GDM1 (cell line): ENCODE measurements at regions not wholly inside any gene's neighbourhood (a gene's known extent, or its start where the extent isn't known, plus 50 kb on each side); places are given as distances from the start of the nearest gene placed in this dataset.
"Not testable (repeated sequence)": the region's sequence is repeated elsewhere in the genome, so short reads cannot be mapped to it uniquely, and the experiment has no call there.

Experiments used
- DNase-seq: peaks from one replicate; lab custom pipeline; 2025; lab: John Stamatoyannopoulos, UW

DNA sequence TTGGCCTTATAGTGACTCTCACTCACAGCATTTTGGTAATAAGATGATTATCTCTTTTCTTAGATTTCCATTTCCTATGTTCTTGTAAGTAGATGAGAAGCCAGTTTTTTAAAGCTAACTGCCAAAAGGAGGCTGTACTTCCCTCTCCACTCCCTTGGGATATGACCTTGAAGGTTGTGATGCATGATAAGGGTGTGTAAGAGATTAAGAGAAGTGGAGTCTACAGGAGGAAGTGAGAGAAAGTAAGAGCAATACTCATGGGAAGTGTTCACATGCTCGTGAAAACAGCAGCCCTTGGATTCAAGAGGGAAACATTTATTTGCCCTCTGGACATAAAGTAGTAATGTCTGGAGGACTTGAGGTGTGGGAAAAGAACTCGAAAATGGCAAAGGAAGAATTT lies 171.5 kb downstream of the EVA1A start:
- no peak for DNase-seq

DNA sequence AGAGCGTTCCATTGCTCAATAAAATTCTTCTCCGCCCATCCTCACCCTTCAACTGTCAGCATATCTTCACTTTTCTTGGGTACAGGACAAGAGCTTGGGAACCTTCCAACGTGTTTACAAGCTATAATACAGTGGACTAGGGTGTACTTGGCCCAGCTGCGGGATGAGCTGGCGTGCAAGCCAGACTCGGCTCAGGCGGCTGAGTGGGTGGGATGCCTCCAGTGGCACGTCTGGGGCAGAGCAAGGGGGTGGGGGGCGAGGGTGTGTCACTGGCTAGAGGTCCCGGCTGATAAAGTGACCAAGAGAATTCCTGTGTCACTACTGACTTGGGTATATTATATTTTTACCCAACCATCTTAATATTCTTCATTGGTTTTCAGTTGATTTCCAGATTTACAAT lies 179.7 kb downstream of the EVA1A start:
- DNase-seq, result no peak

DNA sequence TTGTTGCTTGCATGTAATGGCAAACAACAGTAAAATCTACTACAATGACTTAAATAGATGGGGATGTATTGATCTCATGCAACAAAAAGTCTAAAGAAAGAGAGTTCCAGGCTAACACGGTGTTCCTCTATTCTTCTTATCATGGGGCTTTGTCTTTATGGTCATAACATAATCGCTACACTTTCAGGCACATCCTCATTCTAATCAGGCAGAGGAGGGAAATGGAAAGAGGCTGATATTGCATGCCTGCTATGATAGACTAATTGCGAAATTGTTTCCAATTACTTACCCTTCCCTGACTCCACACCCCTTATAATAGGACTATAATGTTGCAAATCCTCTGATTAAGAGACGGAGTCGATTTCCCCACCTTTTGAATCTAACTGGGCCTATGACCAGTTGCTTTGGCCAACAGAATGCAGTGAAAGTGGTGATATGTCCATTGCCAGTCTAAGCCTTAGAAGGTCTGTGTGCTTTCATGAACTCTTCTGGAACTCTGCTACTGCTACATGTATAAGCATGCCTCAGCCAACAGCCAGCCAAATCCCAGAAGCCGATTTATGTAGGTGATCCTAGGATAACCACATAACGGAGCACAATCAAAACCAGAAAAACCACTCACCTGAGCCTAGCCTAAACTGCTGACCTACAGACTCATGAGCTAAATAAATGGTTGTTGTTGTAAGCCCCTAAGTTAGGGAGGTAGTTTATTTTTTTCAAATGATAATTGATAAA lies 180.3 kb upstream of the TACR1 start:
- DNase-seq, result no peak

DNA sequence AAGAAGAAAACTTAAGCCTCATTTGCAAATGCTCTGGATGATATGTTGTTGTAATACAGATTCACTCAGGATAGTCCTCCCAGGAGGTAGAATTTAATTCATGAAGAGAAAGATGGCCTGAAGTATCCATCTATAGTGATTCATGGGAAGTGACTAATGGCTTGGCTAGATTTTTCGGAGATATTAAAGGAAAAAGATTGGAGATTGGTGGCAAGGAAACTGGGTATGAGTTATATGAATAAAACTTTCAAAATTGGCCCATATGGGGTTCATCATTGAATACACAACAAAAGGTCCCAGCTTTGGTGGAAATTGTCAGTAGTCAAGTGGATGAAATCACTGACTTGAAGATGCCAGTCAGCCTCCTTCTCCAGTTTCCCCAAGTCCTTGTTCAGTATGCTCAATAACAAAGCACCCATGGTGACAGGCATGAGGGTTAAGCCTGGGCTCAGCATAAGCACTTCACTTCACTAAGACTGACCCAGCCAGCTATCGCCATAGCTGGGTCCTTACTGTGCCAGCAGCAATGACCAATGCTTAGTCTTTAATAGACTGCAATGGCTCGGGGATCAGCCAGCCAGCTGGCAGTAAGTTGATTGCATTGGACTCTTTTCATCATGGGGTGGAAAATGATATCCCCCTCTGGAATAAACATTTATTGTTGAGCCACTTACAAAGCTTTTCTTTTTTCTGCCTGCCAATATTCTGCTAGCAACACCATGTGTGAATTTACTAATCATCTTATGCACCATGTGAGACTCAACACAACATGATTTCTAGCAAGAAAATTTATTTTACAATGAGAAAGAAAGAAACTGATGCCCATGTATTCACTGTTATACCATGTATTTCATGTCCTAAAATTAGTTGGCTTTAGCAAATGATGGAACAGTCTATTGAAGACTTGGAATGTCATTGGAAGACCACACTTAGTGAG lies 176.6 kb upstream of the TACR1 start:
- no peak for DNase-seq

DNA sequence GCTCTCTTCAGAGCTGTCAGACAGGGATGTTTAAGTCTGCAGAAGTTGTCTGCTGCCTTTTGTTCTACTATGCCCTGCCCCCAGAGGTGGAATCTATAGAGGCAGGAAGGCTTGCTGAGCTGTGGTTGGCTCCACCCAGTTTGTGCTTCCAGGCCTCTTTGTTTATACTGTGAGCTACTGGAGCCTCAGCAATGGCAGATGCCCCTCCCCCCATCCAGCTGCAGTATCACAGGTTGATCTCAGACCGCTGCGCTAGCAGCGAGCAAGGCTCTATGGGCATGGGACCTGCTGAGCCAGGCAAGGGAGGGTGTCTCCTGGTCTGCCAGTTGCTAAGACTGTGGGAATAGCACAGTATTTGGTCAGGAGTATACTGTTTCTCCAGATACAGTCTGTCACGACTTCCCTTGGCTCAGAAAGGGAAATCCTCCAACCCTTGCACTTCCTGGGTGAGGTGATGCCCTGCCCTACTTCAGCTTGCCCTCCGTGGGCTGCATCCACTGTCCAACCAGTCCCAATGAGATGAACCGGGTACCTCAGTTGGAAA lies 175.2 kb upstream of the TACR1 start:
- not testable (repeated sequence) for DNase-seq

DNA sequence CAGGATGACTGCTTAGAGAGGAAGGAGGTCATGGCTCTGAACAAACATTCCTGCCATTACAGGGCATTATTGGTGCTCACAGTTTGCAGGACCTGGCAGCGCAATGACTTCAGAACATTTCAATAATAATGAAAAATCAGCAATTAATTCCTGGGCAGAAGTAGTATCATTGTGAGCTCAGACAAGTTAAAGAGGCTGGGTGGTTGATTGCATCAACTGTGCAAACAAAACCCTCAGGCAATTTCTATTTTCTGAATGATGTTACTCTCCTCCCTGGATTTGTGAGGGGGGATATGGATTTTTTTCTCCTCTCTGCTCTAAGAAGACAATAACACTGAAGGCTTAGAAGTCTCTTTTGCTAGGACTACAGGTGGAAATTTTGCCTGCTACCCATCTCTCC lies 168.1 kb upstream of the TACR1 start:
- DNase-seq, result no peak

DNA sequence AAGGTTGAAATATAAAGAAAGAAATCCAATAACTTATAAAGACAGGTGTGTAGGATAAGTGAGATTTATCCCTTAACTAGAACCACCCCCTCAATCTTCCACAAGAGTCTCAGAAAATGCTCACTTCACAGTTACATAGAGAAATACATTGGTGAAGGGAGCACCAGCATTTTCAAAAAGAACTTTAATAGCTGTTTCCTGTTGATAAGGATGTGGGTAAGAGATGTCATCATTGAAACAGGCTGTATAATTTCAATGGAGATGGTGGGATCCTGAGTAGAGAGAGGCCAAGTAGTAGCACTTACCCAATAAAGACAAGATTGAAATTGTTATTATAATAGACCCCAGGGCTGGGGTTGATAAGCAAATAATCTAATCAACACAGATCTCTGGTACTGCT lies 162.2 kb upstream of the TACR1 start:
- no peak for DNase-seq

DNA sequence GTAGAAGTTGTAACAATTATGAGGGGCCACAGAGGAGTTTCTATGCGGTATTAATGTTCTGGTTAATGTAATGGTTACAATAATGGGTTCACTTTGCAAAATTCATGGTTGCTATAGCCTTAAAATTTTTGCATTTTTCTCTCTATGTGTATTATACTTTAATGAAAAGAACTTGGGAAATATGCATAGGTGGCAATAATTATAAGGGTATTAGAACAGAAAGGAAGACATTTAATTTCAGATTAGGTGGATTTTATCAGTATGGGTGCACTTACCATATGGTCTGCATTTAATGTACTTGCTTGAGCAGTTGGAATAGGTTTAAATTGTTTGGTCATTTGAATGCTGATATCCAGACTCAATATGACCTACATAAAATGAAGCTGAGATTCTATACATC lies 161.6 kb upstream of the TACR1 start:
- DNase-seq, result no peak

DNA sequence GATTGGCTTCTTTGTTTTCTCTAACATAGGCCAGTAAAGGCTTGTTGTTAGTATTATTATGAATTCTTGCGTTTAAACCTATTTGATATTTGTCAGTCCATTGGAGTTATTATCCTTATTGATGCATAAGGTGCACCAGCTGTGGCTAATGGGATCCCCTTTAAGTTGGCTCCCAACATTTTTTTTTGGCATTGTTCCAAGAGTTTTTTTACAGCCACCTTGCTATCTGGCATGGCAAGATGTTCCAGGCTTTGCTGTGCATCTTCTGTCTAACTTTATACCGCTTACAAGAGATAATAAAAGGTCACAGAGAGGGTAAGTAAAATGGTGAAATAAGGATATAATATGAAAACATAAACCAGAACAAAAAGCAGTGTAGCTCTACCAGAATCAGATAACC lies 157.5 kb upstream of the TACR1 start:
- no peak for DNase-seq

DNA sequence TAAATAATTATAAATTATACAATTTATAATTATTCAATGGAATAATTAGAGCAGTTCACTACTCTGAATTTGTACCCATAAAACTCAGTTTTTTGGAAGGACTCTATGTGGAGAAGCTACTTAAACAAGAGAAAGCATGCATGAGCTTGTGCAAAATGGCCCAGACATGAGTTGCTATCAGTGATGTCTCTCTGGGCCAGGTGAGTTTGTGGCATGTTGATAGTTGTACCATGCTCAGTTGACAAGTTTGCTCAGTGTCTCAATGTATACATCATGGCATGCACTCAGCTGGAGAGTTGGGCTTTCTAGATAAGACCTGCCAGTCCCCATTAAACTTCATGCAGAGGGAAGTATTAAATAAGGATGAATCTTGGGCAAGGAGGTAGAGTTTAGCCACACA lies 153.8 kb upstream of the TACR1 start:
- no peak for DNase-seq

DNA sequence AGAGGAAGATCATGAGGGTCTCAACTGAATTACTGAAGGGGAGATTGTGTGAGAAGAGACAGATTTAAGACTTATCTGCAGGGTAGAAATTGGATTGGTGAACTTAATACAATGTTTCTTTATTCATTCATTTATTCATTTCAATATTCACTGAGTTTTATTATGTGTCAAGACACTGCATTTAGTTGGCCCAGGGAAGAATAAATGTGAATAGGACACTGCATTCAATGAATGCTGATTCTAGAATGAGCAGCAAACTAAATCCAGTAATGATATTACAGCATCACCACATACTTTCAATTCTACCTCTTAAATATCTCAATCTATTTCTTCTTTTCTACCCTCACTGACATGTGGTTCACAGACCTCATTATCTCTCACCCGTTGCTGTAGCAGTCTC lies 149.0 kb upstream of the TACR1 start:
- DNase-seq, result no peak

DNA sequence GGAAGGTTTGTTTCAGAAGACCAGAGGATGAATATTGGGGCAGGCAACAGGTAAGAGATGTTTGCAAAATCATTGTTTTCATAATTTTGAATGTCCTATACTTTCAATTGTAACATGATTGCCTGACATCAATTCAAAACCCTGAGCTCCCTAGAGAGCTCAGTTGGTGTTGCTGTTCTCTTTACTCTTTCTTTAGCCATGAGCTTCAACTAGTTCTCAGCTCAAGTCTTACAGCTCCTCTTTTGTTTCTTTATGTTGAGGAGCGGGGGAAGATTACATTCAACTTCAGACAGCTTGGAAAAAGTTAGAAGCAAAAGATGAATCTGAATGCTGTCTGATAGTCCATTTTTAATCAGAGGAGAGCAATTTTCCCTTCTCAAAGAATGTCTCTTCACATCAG lies 144.8 kb upstream of the TACR1 start:
- no peak for DNase-seq

DNA sequence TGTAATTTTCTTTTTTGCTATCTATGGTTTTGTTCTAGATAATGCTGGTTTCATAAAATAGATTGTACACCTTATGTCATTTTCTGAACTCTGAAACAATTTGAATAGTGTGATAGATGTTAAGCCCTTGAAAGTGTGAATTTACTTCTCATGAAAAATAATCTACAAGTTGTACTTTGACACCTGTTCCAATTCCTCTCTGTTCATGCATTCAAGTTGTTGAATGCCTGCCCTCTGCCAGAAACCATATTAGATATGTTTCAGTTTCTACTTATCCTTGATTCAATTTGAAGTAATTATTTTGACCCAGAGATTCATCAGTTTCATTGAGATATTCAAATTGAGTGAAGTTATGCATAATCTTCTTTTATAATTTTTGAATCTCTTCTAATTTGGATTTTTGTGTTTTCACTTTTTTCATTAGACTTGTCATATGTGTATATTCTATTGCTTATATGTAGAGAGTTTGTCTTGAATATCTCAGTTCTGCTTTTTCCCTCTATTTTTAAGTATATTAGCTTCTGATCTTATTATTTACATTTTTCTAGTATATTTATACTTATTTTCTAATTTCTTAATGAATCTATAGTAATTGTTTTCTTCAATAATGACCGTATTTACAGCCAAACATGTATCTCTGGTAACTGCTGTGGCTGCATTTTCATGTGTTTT lies 143.3 kb upstream of the TACR1 start:
- DNase-seq, result no peak

DNA sequence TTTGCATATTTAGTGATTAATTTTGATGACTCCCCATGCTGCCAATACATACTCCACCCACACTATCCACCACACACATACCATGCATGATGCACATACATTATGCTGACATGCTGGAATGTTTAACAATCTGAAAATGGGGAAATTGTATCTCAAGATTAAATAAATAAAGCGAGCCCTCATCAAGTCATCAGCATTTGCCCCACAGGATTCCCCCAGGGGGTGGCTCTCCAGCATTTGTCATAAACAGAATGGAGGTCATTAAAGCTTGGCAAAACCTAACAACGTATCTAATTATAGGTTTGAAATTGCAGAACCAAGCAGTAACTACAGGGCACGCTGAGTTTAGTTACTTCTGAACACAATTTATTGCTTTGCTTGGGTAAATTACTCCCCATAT lies 141.2 kb upstream of the TACR1 start:
- DNase-seq, result no peak

DNA sequence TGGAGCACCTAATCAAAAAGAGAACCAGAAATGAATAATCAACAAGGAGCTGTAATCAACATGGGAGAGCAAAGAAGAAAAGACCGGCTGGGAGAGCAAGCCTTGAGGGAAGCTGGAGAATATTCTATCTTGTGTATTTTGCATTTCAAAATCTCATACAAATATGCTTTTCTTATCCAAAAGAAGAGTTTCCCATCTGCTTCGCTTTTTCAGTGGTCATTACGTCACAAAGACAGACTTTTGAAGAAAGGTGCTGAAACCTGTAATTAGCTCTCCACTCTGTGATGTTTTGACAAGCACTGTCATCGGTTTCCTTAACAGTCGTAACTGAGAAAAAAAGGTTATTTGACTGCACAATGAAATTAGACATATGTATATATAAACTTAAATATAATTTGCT lies 139.1 kb upstream of the TACR1 start:
- no peak for DNase-seq

DNA sequence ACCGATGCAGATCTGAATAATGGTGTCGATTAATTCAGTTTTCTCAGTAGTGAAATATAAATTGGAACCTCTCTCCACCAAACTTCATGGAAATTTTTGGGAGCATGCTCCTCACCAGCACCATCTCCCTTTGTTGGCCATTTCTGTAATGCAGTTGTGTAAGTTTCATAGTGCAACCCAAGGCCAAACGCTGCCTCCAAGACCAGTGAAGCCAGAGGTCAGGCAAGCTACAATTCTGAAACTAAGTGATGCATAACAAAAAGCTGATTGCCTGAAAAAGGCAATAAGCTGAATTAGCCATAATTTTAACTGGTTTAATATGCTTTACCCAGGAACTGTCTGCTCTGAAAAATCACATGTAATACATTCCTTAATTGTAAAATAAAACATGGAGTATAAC lies 138.3 kb upstream of the TACR1 start:
- no peak for DNase-seq

DNA sequence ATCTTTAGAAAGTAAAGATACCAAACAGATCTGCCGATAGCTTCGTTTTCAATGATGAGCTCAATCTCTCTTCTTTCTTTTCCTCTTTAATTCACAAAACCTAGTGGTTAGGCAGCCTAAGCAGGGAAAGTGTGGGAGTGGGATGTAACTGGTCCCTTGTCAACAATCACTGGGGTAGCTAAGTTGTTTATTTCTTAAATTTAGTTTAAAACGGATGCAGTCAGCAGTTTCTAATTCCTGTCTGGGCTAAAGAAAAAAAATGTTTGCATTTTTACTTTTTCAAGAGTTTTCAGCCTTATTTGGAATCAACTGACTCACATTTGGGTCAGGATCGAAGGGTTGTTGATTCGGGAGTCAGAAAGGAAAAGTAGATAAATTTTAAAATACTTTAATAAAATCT lies 137.7 kb upstream of the TACR1 start:
- no peak for DNase-seq

DNA sequence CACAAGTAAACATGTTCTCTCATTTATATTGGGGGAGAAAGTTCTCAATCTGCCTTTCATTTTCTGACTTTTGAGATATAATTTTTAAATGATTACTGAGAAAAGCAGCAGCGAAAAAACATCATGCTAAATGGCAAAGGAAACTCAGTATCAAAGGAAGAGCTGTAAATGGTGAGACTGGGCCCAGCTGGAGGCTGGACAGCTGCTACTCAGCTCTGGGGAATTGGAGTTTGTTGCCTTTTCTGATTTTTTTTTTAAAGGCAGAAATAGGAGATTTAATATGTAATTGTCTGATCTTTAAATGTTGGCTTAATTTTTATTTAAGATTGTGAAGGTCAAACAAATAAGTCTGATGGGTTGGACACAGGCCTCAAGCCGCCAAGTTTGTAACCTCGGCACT lies 137.1 kb upstream of the TACR1 start:
- DNase-seq, result no peak

DNA sequence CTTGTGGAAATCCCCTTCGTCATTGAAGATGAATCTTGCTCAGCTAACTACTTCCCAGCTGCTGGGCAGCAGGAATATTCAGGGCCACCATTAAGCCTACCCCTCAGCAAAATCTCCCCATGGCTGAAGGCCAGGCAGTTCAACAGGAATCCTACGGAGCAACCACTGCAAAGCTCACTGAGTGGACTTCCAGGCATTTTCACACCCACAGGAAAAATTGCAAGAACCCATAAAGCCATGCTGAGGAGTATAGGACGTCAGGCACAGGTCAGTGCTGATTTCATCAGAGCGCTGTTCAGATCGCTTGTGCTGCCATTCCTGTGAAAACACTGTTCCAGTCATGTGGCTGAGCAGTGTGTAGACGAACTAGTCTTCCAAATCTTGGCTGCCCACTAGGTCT lies 134.8 kb upstream of the TACR1 start:
- no peak for DNase-seq

DNA sequence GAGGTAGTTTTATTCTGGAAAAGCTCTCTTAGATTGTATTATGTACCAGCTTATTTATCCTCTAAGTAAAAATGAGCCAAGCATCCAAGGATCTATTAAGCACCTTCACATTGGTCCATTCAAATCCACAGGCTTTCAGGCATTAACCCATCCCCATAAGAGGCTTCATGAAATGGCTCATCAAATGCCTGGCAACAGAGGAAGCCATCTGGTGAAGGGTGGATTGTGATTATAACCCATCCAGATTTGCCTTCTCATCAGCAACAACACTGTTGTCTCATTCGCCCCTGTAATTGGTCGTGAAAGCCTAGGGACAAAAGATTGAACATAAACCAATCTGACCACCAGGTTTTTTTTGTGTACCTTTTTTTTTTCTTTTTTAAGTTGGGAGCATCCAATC lies 134.3 kb upstream of the TACR1 start:
- no peak for DNase-seq

DNA sequence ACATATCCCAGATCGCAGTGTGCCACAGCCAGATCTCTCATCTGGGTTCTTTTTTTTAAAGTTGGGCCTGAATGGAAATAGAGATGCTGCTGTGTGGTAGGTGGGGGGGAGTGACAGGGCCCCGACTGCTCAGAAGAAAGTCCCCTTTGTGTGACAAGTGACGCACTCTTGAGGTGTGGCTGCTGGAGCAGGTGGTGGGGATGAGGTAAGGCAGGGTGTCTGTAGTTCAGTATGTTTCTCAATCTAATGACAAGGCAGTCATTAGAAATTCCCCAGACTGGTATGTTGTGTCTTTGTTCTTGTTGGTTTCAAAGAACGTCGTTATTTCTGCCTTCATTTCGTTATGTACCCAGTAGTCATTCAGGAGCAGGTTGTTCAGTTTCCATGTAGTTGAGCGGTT lies 128.8 kb upstream of the TACR1 start:
- no peak for DNase-seq

DNA sequence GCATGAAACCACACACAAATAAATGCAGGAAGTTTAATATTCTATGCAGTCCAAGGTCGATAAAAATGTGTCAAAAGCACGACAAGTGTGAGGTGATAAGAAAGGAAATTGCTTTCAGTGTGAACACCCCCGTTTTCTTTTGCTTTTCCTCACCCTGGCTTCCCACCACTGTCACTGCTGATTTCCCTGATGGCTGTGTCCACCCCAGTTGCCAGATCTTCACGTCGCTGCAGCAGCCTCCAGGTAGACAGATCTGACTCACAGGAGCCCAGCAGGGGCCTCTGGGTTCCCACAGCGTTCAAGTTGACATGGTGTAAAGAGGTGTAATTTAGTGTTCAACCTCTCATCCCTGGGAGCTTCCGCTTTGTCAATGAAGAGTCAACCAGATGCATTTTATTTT lies 128.0 kb upstream of the TACR1 start:
- no peak for DNase-seq

DNA sequence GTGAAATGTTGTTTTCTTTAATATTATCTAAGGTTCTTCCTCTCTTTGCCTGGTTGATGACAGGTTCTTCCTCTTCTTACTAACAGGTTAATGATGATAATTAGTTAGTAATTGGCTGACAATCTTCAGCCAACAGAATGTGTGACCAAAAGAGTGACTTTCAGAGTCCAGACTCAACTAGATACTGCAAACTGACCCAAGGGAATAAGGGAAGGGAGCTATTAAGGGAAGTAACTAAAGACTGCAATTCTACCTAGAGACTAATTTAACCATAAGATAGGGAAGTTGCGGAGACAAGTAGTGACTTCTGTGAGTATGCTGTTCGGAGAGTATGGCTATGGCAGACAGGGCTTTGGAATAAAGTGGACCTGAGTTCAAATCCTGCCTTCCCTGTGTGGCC lies 127.3 kb upstream of the TACR1 start:
- DNase-seq, result no peak
